NCI-H345 treated with DMSO at 0.1 percent for 48 hours (cell line): ENCODE measurements at regions not wholly inside any gene's neighbourhood (a gene's known extent, or its start where the extent isn't known, plus 50 kb on each side); places are given as distances from the start of the nearest gene placed in this dataset.

Experiments used
- DNase-seq: peaks from one replicate; lab custom pipeline; 2025; ENCODE audit not compliant: unreplicated experiment; lab: John Stamatoyannopoulos, UW

- DNase-seq = no peak
Measured at GRCh38 chr12:58186914-58187313, 245.5 kb downstream of the ATP23 start.

GRCh38 chr12:58189030-58189429 lies 247.7 kb downstream of the ATP23 start:
- DNase-seq = no peak

DNA sequence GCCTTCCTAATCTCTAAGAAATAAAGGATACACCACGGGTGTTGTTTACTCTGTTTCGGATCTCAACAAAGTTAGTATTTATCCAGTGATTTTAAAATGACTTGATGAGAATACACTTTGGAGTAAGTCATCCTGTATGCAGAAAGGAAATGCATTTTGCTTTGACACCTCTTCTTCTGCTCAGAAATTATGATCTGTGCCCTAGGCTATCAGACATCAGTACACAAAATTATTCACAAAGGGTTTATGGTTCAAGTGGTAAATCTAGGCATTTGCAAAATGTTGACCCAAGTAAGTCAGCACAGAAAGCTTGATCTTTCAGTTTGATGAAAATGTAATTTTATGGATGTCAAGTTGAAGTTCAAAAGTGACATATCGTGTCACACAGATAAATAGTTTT lies 248.5 kb downstream of the ATP23 start:
- peak; percentile 29 for DNase-seq

GRCh38 chr12:58190618-58191017 lies 249.3 kb downstream of the ATP23 start:
- no peak for DNase-seq

- no peak for DNase-seq
Measured at GRCh38 chr12:58196971-58197370, 255.6 kb downstream of the ATP23 start.

DNA sequence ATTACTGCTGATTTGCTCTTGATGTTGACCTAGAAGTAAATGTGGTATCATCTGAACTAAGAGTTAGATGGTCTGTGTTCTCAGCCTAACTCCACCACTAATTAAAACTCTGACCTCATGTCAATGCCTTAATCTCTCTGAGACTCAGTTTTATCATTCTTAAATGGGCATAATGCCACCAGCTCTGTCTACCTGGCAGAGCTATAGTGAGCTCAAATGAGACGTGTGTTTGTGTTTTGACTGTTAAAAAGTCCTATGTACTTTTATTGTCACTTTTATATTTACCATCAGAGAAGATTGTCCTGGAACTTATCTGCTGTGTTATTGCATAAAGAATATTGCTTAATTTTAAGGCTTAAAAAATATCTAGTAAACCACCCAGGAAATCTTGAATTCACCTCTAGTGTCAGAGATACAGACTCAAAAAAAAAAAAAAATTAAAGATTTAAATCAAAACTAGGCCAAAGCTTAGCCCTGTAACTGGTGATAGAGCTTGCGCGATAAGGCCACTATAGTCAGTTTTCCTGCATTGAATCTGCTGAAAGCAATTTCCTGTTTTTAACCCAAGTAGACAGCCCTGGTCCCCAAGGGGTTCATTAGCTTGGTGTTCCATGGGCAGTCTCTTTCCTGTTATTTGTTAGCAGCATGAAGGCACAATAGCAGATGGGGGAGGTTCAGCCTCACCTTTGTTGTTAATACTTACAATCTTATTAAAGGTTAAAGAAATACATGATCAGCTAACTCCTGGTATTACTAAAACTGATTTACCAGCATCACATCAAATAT lies 261.8 kb downstream of the ATP23 start:
- DNase-seq = no peak

GRCh38 chr12:58204071-58204470 lies 262.7 kb downstream of the ATP23 start:
- no peak for DNase-seq

- DNase-seq = no peak
Measured at GRCh38 chr12:58206876-58207275, 265.5 kb downstream of the ATP23 start.

- no peak for DNase-seq
Measured at GRCh38 chr12:58211211-58211610, 269.8 kb downstream of the ATP23 start.

- no peak for DNase-seq
Measured at GRCh38 chr12:58217130-58217529, 275.8 kb downstream of the ATP23 start.

DNA sequence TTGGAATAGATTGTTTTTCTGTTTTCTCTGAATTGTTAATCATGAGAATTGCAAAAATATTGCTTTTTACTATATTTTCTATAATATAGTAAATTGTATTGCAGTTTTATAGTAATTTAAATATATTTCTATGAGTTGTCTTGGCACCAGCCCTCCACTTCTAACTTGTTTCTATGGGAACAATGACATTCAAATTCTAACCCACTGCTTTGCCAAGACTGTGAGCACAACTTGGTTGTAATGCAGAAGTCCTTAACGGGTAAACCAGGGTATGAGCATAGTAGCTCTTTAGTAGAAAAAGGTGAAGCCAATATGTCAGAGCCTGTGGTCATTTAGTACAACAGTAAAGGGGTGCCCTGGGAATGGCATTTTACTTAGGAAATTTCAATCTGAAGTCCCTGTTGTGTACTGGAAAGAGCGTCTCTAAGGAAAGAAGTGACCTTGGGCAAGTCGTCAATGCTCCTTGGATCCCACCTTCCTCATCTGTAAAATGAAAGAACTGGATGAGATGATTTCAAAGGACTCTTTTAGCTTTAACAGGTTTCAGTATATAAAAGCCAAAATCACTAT lies 283.3 kb downstream of the ATP23 start:
- no peak for DNase-seq

- no peak for DNase-seq
Measured at GRCh38 chr12:58225203-58225877, 284.0 kb downstream of the ATP23 start.

DNA sequence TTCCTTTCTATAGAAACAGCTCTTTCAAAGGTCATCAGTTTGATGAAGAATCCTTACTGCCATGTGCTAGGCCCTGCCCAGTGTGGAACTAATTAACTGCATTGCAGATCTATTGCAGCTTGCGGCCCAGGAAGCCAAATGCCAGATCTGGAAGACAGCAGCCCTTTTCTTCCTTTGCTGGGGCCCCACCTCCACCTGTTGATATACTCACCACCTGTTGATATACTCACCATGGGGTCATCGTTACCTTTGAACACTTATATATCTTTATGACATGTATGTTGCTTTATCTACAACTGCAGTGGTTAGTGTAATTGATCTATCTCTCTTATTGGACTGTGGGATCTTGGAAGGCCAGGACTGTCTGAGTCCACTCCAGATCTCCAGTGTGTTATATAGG lies 292.5 kb downstream of the ATP23 start:
- DNase-seq = no peak

- no peak for DNase-seq
Measured at GRCh38 chr12:58238411-58238810, 297.0 kb downstream of the ATP23 start.

- no peak for DNase-seq
Measured at GRCh38 chr12:58241099-58241498, 299.7 kb downstream of the ATP23 start.

- no peak for DNase-seq
Measured at GRCh38 chr12:58242796-58243630, 301.6 kb downstream of the ATP23 start.

DNA sequence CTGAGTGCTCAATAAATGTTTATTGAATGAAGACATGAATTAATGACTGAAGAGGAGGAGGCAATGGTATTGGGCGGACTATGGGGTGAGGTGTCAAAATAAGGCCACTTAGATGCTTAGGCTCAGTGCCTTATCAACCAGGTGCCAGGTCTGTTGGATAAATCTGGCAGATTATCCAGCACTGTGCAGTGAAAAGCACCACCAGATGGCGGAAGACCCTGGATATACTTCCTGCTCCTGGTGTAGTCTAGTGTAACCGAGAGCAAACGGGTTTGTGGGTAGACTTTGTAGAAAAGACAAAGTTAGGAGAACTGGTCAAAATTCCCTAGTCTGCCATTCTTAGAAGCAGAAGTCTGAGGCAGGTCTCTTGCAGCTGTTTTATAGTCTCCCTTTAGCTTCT lies 306.3 kb downstream of the ATP23 start:
- no peak for DNase-seq

DNA sequence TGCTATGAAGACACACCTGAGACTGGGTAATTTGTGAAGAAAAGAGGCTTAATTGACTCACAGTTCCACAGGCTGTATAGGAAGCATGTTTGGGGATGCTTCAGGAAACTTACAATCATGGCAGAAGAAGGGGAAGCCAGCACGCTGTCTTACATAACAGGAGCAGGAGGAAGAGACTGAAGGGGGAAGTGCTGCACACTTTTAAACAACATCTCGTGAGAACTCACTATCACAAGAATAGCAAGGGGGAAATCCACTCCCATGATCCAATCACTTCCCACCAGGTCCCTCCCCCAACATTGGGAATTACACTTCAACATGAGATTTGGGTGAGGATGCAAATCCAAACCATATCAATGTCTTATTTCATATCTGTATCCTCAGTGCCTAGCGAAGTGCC lies 307.2 kb downstream of the ATP23 start:
- DNase-seq = no peak

GRCh38 chr12:58249610-58250009 lies 308.2 kb downstream of the ATP23 start:
- DNase-seq = no peak

DNA sequence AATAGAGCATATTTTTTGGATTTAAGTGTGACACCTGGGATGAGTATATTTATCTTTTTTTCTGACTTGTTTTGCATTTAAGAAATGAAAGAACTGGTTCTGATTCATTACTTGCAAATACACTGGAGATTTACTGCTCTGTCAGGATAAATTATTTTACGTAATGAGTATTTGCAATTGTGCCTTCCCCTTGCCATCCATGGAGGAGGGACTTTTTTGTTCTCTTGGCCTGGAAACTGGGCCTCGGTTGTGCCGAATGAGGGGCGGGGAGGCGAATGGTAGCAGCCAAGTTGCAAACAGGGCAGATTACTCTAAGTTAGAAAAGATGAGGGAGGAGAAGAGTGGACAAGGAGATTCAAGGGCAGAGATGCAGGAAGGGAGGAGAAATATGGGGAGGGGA lies 308.7 kb downstream of the ATP23 start:
- DNase-seq = no peak

- DNase-seq = no peak
Measured at GRCh38 chr12:58252914-58253313, 311.5 kb downstream of the ATP23 start.
